Stimulated activated CD4-positive, alpha-beta T cell treated with anti-CD3 and anti-CD28 coated beads, Interleukin-1b, Interleukin-23, amount 100 ng/mL, for 4 hours (primary cell): ENCODE measurements at regions not wholly inside any gene's neighbourhood (a gene's known extent, or its start where the extent isn't known, plus 50 kb on each side); places are given as distances from the start of the nearest gene placed in this dataset.
A peak's percentile ranks its signal among the peaks of the same experiment; 100 is the strongest.

ENCODE experiments used
- DNase-seq, 2 donors: peaks; one replicate each; pipeline ENCODE4 v3.0.0-alpha.2; 2020; ENCODE audit warnings: low read depth in 2 of 2

- DNase-seq, result no peak
Observed at GRCh38 chr13:21817878-21818277, 147.0 kb downstream of the FGF9 start.

GRCh38 chr13:21822029-21822428, 151.2 kb downstream of the FGF9 start:
- DNase-seq, result no peak

- no peak for DNase-seq
Observed at GRCh38 chr13:21823416-21823815, 152.5 kb downstream of the FGF9 start.

GRCh38 chr13:21823949-21824348, 153.1 kb downstream of the FGF9 start:
- no peak for DNase-seq

GRCh38 chr13:21825186-21825585, 154.3 kb downstream of the FGF9 start:
- no peak for DNase-seq

- DNase-seq, result no peak
Observed at GRCh38 chr13:21825801-21826200, 154.9 kb downstream of the FGF9 start.

GRCh38 chr13:21826214-21827015, 155.5 kb downstream of the FGF9 start:
- DNase-seq, result no peak

GRCh38 chr13:21831654-21832324, 160.9 kb downstream of the FGF9 start:
- DNase-seq, result no peak

- DNase-seq, result no peak
Observed at GRCh38 chr13:21833921-21834320, 163.0 kb downstream of the FGF9 start.

- DNase-seq, result no peak
Observed at GRCh38 chr13:21834521-21834920, 163.6 kb downstream of the FGF9 start.

- no peak for DNase-seq
Observed at GRCh38 chr13:21837288-21837687, 166.4 kb downstream of the FGF9 start.

- DNase-seq, result no peak
Observed at GRCh38 chr13:21837841-21838551, 167.1 kb downstream of the FGF9 start.

GRCh38 chr13:21846605-21847004, 175.7 kb downstream of the FGF9 start:
- no peak for DNase-seq

GRCh38 chr13:21849323-21849722, 178.4 kb downstream of the FGF9 start:
- DNase-seq, result peak in 1 of 2 donors; percentile 13

GRCh38 chr13:21850013-21851006, 179.4 kb downstream of the FGF9 start:
- no peak for DNase-seq

- no peak for DNase-seq
Observed at GRCh38 chr13:21852043-21852442, 181.2 kb downstream of the FGF9 start.

- DNase-seq, result no peak
Observed at GRCh38 chr13:21853779-21854178, 182.9 kb downstream of the FGF9 start.

- no peak for DNase-seq
Observed at GRCh38 chr13:21868823-21869222, 197.9 kb downstream of the FGF9 start.

- DNase-seq, result no peak
Observed at GRCh38 chr13:21871382-21871781, 200.5 kb downstream of the FGF9 start.

GRCh38 chr13:21871919-21872318, 201.0 kb downstream of the FGF9 start:
- DNase-seq, result no peak

GRCh38 chr13:21872795-21873194, 201.9 kb downstream of the FGF9 start:
- DNase-seq, result no peak
